GM19468 (cell line): ENCODE measurements at regions not wholly inside any gene's neighbourhood (a gene's known extent, or its start where the extent isn't known, plus 50 kb on each side); places are given as distances from the start of the nearest gene placed in this dataset.
"Not testable (repeated sequence)": the region's sequence is repeated elsewhere in the genome, so short reads cannot be mapped to it uniquely, and the experiment has no call there.

Experiments used
- ATAC-seq: cut with Tn5 transposase; IDR thresholded peaks from one replicate; pipeline ENCODE4 v1.9.1; 2021; ENCODE audit warnings: mild to moderate bottlenecking, moderate library complexity, moderate number of reproducible peaks; ENCODE audit not compliant: unreplicated experiment; ENCODE audit errors: extremely low read depth

DNA sequence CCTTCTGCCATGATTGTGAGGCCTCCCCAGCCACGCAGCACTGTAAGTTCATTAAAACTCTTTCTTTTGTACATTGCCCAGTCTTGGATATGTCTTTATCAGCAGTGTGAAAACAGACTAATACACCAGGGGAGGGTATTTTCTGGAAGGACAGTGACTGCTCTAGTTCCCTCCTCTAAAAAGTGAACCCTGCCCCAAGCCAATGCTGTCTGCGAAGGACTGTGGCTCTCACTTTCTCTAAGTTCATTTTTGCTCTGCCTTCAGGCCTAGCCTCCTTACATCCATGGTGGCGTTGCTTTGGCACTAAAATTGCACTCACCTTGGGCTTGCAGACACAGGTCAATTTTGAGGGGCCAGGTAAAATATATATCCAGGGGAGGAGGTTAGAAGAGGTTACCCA, 323.0 kb downstream of the VRK1 start:
- ATAC-seq: no peak

DNA sequence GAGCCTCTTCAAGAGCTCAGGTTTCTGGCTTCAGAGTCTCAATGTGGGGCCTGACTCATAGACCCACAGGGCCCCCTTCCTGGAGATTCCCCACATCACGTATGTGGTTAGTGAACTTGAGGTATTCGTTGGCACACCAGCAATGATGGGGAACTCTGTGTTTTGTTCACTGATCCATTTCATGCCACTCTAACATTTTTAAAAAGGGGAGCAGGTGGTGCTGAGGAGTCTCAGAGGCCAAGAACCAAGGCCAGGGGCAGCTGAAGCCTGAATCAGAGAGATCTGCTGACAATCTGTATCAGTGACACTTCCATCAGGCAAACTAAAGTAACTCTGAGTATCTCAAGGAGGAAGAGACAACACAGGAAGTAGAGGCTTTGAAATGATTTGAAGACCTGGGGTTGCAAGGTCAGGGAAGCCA, 323.4 kb downstream of the VRK1 start:
- ATAC-seq: no peak

DNA sequence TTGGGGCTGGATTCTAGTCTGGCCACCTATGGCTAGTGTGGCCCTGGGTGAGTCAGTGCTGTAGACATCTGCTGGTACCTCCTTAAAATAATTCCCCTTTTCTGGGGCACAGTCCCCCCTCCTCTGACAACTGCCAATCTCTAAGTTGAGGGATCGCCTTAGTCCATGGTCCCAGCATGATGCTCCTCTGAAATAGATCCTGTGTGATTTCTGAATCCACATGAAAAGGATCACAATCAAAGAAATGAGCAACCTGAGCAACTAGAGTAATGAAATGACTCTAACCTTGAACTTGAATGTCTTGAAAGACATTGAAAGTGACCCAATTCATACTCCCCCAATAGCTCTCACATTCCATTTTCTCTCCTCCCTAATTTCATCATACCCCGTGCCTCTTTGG, 332.5 kb downstream of the VRK1 start:
- no peak for ATAC-seq

DNA sequence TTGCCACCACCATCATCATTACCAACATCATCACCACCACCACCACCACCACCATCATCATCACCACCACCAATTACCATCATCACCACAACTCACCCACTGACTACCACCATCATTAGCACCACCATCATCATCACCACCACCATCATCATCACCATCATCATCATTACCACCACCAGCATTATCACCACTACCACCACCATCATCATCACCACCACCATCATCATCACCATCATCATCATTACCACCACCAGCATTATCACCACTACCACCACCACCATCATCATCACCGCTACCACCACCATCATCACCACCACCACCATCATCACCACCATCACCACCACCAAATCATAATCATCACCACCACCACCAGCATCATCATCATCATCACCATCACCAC, 338.7 kb downstream of the VRK1 start:
- not testable (repeated sequence) for ATAC-seq

DNA sequence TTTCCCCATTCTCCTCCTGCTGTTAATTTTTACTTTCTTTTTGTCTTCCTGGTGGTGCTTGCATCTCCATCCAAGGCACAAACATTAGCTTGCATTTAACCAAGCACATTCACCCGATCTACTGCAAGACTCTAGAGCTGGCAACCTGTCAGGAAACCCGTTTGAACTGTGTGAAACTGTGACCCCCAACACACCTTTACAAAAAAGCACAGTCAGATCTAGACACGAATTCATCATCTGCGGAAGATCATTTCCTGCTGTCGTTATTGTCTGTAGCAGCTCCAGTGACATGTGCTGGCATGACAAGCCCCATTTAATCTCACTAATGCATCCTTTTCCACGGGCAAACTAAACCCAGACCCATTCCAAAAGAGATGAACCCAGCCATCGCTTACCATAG, 340.5 kb downstream of the VRK1 start:
- ATAC-seq: no peak

DNA sequence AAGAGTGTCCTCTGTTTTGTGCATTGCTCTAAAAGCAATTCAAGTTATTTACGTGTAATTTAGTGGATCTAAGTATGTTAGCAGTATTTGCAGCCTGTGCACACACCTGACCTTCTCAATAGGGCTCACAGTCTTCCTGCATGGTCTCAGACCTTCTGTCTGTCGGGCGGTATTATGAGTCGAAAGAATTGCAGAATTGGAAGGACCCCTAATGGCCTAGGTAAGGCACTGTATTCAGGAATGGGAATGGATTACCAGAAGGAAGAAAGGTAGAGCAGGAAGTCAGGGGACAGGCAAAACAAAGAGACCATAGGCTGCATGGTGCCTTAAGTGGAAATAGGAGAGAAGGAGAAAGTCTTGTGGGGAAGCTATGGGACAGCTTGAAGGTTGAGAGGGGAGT, 341.6 kb downstream of the VRK1 start:
- no peak for ATAC-seq

DNA sequence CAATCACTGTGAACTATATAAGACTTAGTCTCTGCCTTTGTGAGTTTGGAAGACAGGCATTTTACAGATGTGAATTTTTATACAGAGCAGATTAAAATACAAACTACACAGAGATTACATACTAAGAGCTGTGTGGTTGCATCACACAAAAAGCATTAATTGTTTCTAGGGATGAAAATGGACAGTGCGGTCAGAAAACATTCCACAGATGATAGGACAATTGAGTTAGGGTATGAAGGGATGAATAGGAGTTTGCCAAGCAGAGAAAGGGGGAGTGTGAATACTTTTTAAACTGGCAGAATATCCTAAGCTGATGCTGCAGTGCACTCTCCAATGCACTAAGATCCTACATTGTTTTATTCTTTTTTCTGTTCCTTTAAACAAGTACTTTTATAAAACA, 345.8 kb downstream of the VRK1 start:
- no peak for ATAC-seq

DNA sequence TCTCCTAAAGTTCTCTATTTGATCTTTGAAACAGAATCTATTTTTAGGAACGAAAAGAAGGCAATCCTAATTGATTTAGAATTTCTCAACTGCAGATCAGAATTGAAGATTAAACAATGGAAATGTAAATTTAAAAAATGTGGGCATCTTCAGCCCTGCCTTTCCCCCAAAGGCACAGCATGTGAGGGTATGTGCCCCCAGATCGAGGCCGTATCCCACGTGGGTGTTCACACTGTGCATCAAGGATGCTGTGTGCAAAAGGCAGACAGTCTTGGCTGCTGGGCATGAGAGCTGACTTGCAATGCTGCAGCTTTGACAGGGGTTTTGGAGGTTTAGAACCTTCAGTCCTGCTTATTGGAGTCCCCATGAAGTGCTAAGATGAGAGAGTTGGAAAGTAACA, 346.3 kb downstream of the VRK1 start:
- ATAC-seq: no peak

DNA sequence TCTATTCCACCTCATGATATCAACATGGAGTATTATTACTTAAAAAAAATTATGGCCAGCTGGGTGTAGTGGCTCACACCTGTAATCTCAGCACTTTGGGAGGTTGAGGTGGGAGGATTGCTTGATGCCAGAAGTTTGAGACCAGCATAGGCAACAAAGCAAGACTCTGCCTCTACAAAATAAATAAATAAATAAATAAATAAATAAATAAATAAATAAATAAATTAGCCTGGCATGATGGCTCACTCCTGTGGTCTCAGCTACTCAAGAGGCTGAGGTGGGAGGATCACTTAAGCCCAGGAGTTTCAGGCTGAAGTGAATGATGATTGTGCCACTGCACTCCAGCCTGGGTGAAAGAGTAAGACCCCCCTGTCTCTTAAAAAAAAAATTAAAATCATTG, 350.8 kb downstream of the VRK1 start:
- ATAC-seq: not testable (repeated sequence)

DNA sequence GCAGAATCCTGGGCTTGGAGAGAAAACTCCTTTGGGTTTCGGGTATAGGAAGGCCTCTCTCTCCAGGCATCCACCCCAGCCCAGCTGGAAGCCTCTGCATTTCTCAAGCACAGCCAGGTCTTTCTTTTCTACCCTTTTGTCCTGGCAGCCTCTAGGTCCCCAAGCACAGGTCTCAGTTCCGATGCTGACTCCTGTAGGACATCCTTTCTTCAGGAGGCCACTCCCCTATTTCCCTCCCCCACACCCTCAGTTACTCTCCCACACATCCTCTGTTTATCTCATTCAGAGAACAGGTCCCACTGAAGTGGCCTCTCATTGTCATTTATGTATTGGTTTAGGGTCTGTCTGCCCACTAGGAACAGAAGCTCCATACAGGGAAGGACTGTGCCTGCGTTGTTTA, 352.6 kb downstream of the VRK1 start:
- no peak for ATAC-seq

DNA sequence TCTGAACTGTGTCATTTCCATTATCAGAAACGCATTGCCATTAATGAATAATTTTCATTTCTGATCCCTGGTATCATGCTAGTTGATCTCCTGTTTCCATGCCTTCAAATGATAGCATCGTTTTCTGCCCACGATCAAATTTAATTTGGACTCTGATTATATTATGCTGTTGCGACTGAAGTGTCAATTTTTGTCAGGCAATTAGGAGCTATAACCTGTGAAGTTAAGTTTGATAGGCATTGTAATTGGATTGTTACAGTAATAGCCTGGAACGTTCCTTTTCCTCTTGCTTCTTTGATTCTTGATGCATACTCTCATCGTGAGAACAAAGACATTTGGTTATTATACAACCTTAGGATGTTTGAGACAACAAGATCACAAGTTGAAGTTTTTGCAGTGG, 356.3 kb downstream of the VRK1 start:
- ATAC-seq: no peak

DNA sequence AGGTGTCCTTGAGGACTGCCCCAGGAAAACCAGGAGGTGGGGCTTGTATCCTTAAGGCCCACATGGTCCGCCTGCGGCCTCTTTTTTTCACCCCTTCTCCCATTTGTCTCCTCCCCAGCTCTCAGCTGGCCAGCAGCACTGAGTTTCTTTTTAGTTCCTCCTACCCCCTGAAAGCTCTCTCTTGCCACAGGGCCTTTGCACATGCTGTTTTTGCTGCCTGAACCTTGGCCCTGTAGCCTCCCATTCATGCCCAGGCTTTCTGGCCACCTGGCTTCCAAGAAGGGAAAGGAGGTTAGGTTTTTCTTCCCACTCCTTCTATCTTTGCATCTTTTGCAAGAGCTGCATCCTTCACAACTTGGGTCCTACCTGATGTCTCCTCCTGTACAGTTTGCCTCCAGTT, 358.1 kb downstream of the VRK1 start:
- no peak for ATAC-seq

DNA sequence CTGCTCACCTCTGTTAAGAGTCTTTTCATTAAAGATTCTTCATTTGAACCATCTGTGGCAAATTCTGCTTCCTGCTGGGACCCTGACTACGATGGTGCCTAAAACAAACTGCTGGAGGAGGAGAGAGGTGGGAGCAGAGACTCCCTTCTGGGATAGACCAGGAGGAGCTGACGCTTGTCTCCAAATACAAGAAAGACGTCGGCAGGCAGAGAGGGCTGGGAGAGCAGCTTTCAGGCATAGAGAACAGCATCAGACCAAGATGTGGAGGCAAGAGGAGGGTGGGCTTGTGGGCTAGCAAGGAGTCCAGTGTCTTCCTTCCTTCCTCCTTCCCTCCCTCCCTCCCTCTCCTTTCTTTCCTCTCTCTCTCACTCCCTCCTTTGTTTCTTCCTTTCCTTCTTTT, 358.6 kb downstream of the VRK1 start:
- ATAC-seq: no peak

DNA sequence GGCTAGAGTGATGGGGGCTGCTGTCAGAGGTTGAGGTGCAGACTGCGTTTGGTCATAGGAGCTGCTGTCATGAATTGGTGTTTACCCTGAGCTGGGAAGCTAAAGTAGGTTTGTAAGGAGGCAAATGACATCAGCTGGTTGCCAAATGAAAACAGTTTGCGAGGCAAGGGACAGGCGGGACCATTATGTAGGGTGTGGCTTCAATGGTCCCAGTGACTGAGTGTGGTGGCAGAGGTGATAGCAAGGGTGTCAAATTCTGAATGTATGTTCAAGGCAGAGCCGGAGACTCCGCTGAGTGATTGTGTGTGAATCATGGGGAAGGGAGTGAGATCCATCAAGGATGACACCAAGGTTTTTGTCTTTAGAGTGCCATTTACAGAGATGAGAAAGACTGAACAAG, 359.5 kb downstream of the VRK1 start:
- no peak for ATAC-seq

DNA sequence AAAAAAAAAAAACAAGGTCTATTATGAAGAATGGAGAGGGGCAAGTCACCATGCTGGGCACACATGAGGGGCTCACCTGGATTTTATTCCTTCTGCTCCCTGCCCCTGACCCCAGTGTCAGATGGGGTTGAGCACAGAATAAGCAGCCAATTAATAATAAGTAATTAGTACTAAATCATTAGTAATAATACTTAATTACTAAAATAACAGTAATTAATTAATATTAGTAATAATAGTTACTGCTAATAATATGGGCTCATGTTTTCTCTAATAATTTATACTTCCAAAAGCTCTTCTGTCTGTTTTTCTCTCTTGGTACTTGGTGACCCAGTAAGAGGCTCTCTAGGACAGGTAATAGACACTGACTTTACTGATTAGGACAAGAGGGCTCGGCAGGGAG, 360.9 kb downstream of the VRK1 start:
- no peak for ATAC-seq

DNA sequence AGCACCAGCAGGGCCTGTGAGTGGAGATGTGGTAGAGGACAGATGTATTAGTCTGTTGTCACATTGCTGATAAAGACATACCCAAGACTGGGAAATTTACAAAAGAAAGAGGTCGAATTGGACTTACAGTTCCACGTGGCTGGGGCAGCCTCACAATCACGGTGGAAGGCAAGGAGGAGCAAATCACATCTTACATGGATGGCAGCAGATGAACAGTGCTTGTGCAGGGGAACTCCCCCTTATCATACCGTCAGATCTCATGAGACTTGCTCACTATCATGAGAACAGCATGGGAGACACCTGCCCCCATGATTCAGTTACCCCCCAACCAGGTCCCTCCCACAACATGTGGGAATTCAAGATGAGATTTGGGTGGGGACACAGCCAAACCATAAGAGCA, 361.9 kb downstream of the VRK1 start:
- no peak for ATAC-seq

DNA sequence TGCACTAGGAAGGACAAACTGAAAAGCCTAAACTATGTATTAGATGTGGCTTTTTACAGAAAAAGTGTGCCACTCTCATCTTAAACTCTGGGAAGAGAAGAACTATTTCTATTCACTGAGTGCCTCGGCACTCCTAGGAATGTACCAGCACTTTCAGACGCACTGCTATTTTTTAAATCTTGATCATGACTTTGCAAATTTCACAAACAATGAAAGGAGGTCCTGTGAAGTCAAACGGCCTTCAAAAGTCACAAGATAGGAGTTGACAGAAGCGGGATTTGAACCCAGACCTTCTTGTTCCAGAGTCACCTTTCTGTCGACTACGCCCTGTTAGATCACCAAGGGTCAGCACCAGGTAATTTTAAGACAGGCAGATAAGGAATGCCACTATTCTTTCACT, 365.4 kb downstream of the VRK1 start:
- ATAC-seq: no peak

DNA sequence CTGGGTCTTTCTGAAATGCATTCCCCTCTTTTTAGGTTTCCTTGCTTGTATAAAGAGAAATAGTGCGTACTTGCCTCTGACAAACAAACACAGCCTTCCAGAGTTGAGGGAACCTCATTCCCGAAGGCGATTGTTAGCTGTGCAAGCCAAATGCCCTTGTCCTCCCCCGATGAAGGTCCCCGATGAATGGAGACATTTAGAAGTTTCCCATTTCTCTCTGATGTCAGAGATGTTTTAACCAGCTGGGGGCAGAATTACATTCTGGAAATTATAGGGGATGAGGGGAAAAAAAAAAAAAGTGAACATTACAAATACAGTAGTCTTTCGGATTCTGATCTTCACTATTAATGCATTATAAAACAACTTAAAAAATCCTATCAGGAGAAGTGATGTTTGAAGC, 366.8 kb downstream of the VRK1 start:
- no peak for ATAC-seq

DNA sequence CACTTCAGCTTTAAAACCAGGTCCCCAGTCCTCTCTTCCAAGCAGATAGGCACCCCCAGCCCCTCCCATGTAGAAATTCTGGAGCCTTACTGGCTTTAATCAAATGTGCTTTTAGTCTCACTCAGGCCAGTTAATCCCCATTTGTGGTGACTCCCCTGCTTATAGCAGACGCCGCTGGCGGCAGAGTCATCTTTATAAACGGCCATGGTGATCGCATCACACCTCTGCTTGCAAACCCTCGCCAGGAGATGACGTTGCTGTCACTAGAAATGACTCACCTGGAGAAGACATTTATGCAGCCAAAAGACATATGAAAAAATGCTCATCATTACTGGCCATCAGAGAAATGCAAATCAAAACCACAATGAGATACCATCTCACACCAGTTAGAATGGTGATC, 369.3 kb downstream of the VRK1 start:
- no peak for ATAC-seq

DNA sequence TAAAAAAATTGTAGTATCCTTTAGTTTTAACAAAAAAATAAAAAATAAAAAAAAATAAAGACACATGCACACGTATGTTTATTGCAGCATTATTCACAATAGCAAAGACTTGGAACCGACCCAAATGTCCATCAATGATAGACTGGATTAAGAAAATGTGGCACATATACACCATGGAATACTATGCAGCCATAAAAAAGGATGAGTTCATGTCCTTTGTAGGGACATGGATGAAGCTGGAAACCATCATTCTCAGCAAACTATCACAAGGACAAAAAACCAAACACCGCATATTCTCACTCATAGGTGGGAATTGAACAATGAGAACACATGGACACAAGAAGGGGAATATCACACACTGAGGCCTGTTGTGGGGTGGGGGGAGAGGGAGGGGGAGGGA, 370.4 kb downstream of the VRK1 start:
- ATAC-seq: not testable (repeated sequence)

DNA sequence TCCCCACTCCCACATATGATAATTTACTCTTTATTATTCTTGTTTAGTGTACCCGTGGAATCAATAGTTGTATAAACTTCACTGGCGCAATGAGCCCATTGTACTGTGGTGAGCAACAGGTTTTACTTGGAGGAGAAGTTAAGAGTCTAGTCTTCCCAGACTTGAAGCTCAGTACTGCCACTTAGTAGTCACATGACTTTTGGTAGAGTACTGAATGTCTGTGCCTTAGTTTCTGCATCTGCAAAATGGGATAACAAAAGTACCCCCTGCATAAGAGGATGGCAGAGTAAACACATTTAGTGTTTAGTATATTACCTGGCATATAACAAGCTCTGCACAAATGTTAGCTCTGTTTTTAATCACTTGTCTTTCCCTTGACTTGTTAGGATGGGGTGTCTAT, 375.5 kb downstream of the VRK1 start:
- ATAC-seq: no peak

DNA sequence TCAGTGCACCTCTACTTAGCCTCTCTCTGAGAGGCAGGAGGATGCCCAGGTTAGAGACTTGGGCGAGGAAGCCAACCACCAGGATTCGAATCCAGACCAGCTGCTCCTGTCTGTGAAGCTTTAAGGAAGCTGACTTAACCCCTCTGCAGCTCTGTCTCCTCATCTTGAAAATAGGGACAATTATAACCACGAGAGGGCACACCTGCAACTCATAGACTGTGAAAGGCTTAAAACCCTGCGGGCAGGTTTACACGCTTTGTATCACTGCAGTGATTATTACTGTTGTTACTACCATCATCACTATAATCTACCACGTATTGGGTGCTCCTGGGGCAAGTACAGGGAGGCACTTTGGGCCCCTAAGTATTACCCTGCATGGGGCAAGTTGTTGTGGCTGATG, 379.8 kb downstream of the VRK1 start:
- ATAC-seq: no peak

DNA sequence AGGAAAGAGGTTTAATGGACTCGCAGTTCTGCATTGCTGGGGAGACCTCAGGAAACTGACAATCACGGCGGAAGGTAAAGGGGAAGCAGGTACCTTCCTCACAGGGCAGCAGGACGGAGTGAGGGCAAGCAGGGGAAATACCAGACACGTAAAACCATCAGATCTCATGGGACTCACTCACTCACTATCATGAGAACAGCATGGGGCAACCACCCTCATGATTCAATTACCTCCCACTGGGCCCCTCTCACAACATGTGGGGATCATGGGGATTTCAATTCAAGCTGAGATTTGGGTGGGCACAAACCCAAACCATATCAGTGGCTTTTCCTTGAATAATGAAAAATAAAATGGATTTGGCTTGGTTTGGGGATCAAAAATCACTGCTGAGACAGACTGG, 380.5 kb downstream of the VRK1 start:
- ATAC-seq: no peak
